Karpas-422 (cell line): ENCODE measurements at regions not wholly inside any gene's neighbourhood (a gene's known extent, or its start where the extent isn't known, plus 50 kb on each side); places are given as distances from the start of the nearest gene placed in this dataset.

ENCODE experiments used
- DNase-seq: peaks from one replicate; pipeline ENCODE4 v3.0.0-alpha.2; 2015
- H2AFZ ChIP-seq: fragments of 200-600 bp; sonication (generic); 2 replicates; pipeline ENCODE4 v1.6.1; 2014; ENCODE audit warnings: antibody characterized with exemption, low read length, mixed read lengths
- H3K27ac ChIP-seq: fragments of 200-600 bp; sonication (generic); 2 replicates; pipeline ENCODE4 v1.5.1; 2014; ENCODE audit warnings: mild to moderate bottlenecking, low read length, moderate library complexity
- H3K27me3 ChIP-seq: fragments of 200-600 bp; sonication (generic); 2 replicates; pipeline ENCODE4 v1.6.1; 2014; ENCODE audit warnings: low read length, mixed read lengths
- H3K36me3 ChIP-seq: fragments of 200-600 bp; sonication (generic); 2 replicates; pipeline ENCODE4 v1.6.1; 2014; ENCODE audit warnings: low read length, mixed read lengths; ENCODE audit not compliant: insufficient read depth
- H3K4me1 ChIP-seq: fragments of 200-600 bp; sonication (generic); 2 replicates; pipeline ENCODE4 v1.6.1; 2014; ENCODE audit warnings: mild to moderate bottlenecking, low read length, mixed read lengths
- H3K4me2 ChIP-seq: fragments of 200-600 bp; sonication (generic); 2 replicates; pipeline ENCODE4 v1.6.1; 2014; ENCODE audit warnings: low read length, low read depth, mild to moderate bottlenecking; ENCODE audit not compliant: poor library complexity, severe bottlenecking
- H3K4me3 ChIP-seq: fragments of 200-600 bp; sonication (generic); 2 replicates; pipeline ENCODE4 v1.5.1; 2014; ENCODE audit warnings: mild to moderate bottlenecking, antibody characterized with exemption, low read length, mixed read lengths
- H3K79me2 ChIP-seq: fragments of 200-600 bp; sonication (generic); 2 replicates; pipeline ENCODE4 v1.6.1; 2014; ENCODE audit warnings: mild to moderate bottlenecking, low read length, mixed read lengths
- H3K9ac ChIP-seq: fragments of 200-600 bp; sonication (generic); 2 replicates; pipeline ENCODE4 v1.6.0; 2014; ENCODE audit warnings: low read length
- H3K9me2 ChIP-seq: fragments of 200-600 bp; sonication (generic), shearing (Covaris generic); replicated peaks from 2 replicates; pipeline ENCODE4 v1.6.0; 2014; ENCODE audit warnings: mild to moderate bottlenecking, low read length, moderate library complexity; ENCODE audit not compliant: insufficient read depth
- H3K9me3 ChIP-seq: fragments of 300-700, 200-600 bp; sonication (generic); 2 replicates; pipeline ENCODE4 v1.6.1; 2014; ENCODE audit warnings: low read length, mixed read lengths
- H4K20me1 ChIP-seq: fragments of 200-600 bp; sonication (generic); 2 replicates; pipeline ENCODE4 v1.6.1; 2014; ENCODE audit warnings: mild to moderate bottlenecking, antibody characterized with exemption, low read length, low read depth; ENCODE audit not compliant: insufficient read depth

- Histone ChIP-seq H4K20me1 (no peaks in the 10 kb centered on the region), H3K4me1 (no peaks in the 10 kb centered on the region), H3K9ac (no peak overlapping the region), H3K27ac (no peak overlapping the region), H2AFZ (no peak overlapping the region), H3K4me2 (no peak overlapping the region), H3K9me2 (no peaks in the 10 kb centered on the region), H3K79me2 (no peaks in the 10 kb centered on the region), H3K9me3 (no peaks in the 10 kb centered on the region), H3K27me3 (no peaks in the 10 kb centered on the region), H3K4me3 (no peak overlapping the region), H3K36me3 (no peaks in the 10 kb centered on the region)
- no peak for DNase-seq
These were observed 169.0 kb upstream of the GRIA1 start for GRCh38 chr5:153321478-153321877.

GRCh38 chr5:153340139-153340538 lies 150.3 kb upstream of the GRIA1 start:
- H3K9ac ChIP-seq = no peak overlapping the region
- no peak for DNase-seq
- H3K4me2 ChIP-seq = no peak overlapping the region
- H3K4me3 ChIP-seq = no peak overlapping the region
- no peaks in the 10 kb centered on the region for H3K9me3 ChIP-seq
- H3K79me2 ChIP-seq = no peaks in the 10 kb centered on the region
- H3K9me2 ChIP-seq = no peaks in the 10 kb centered on the region
- H3K27ac ChIP-seq = no peak overlapping the region
- H3K27me3 ChIP-seq = no peaks in the 10 kb centered on the region
- H4K20me1 ChIP-seq = no peaks in the 10 kb centered on the region
- H3K4me1 ChIP-seq = no peaks in the 10 kb centered on the region
- H2AFZ ChIP-seq = no peak overlapping the region
- no peaks in the 10 kb centered on the region for H3K36me3 ChIP-seq

GRCh38 chr5:153340738-153341137 lies 149.7 kb upstream of the GRIA1 start:
- Histone ChIP-seq H3K9ac (no peak overlapping the region), H3K27me3 (no peaks in the 10 kb centered on the region), H3K4me2 (no peak overlapping the region), H3K79me2 (no peaks in the 10 kb centered on the region), H3K4me1 (no peaks in the 10 kb centered on the region), H2AFZ (no peak overlapping the region), H3K27ac (no peak overlapping the region), H4K20me1 (no peaks in the 10 kb centered on the region), H3K9me3 (no peaks in the 10 kb centered on the region), H3K4me3 (no peak overlapping the region), H3K9me2 (no peaks in the 10 kb centered on the region), H3K36me3 (no peaks in the 10 kb centered on the region)
- no peak for DNase-seq

DNA sequence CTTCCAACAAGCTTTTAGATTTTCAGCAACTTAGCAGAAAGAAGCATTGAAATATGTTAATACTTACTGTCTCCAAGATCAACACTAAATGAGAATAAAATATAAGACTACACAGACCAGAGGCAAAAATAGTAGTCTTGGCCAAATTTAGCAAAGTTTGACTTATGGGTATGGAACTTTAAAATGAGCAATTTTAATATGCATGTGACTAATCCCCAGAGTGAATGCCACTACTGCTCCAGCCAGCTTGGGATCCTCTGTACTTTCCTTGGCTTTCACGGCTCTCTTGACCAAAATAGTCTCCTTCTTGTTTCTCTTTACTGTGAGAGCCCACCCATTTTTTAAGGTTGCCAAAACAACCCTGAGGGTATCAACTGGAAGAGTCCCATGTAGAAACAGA lies 148.0 kb upstream of the GRIA1 start:
- no peak overlapping the region for H2AFZ ChIP-seq
- H3K4me1 ChIP-seq = no peaks in the 10 kb centered on the region
- no peak overlapping the region for H3K27ac ChIP-seq
- no peak for DNase-seq
- no peaks in the 10 kb centered on the region for H3K79me2 ChIP-seq
- H4K20me1 ChIP-seq = no peaks in the 10 kb centered on the region
- no peaks in the 10 kb centered on the region for H3K36me3 ChIP-seq
- no peaks in the 10 kb centered on the region for H3K27me3 ChIP-seq
- H3K4me3 ChIP-seq = no peak overlapping the region
- H3K4me2 ChIP-seq = no peak overlapping the region
- no peaks in the 10 kb centered on the region for H3K9me3 ChIP-seq
- no peaks in the 10 kb centered on the region for H3K9me2 ChIP-seq
- no peak overlapping the region for H3K9ac ChIP-seq

GRCh38 chr5:153347611-153348010 lies 142.9 kb upstream of the GRIA1 start:
- Histone ChIP-seq H3K27me3 (no peaks in the 10 kb centered on the region), H3K9me2 (no peaks in the 10 kb centered on the region), H3K9me3 (no peaks in the 10 kb centered on the region), H4K20me1 (no peaks in the 10 kb centered on the region), H3K27ac (no peak overlapping the region), H3K4me2 (no peak overlapping the region), H3K4me1 (no peaks in the 10 kb centered on the region), H3K36me3 (no peaks in the 10 kb centered on the region), H3K4me3 (no peak overlapping the region), H3K9ac (no peak overlapping the region), H2AFZ (no peak overlapping the region), H3K79me2 (no peaks in the 10 kb centered on the region)
- no peak for DNase-seq

DNA sequence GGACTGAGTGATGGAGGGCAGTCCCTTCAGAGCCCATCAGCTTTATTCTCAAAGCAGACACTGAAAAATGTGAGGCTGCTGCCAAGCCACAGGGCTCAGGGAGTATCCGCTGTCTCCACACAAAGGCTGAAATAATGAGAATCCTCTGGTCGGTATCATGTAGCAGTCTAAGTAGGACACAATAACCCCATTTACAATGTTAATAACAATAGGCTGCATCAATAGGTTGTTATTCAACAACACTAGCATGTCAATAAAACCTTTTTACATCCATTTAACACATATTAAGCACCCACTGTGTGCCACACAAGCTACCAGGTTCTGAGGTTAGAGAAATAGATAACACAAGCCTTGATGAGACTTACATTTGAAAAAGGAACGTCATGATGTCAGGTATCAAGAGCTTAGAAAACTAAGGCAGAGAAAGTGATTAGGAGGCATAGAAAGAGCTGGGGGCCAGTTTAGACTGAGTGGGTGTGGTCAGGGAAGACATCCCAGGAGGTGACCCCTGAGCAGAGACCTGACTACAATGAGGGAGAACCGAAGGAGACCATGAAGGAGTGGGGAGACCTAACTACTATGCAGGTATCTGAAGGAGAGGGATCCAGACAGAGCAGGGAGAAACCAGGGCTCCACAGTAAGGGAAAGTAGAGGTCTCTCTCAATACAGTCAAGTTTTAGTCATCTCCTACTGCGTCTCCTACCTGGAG lies 140.1 kb upstream of the GRIA1 start:
- no peak overlapping the region for H3K27ac ChIP-seq
- H3K4me1 ChIP-seq = no peaks in the 10 kb centered on the region
- no peak overlapping the region for H3K9ac ChIP-seq
- no peaks in the 10 kb centered on the region for H3K9me3 ChIP-seq
- H3K4me2 ChIP-seq = no peak overlapping the region
- H3K36me3 ChIP-seq = no peaks in the 10 kb centered on the region
- H2AFZ ChIP-seq = no peak overlapping the region
- DNase-seq = no peak
- H3K4me3 ChIP-seq = no peak overlapping the region
- H4K20me1 ChIP-seq = no peaks in the 10 kb centered on the region
- H3K27me3 ChIP-seq = no peaks in the 10 kb centered on the region
- H3K9me2 ChIP-seq = no peaks in the 10 kb centered on the region
- no peaks in the 10 kb centered on the region for H3K79me2 ChIP-seq

DNA sequence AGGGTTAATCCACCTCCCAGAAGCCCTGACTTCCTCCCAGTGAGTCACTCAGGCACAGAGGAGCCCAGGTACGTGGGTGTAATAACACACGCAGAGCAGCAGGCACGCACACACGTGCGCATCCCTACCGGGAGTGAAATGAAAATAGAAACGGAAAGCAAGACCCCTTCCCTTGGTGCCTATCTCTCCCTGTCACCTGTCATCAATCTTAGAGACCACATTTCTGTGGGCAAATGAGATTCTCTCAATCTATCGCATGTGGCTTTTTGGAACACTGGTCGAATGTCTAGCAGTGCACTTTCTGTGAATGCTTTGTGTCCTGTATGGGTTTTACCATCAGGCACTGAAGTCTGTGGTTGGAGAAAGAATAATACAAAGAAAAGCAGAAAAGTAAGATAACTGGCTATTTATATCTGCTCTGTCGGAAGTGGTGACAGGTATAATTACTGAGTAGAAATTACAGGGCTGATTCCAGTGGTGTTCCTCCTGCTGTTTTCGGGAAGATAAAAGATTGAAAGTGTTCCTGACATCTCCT lies 137.7 kb upstream of the GRIA1 start:
- no peak overlapping the region for H3K4me3 ChIP-seq

DNA sequence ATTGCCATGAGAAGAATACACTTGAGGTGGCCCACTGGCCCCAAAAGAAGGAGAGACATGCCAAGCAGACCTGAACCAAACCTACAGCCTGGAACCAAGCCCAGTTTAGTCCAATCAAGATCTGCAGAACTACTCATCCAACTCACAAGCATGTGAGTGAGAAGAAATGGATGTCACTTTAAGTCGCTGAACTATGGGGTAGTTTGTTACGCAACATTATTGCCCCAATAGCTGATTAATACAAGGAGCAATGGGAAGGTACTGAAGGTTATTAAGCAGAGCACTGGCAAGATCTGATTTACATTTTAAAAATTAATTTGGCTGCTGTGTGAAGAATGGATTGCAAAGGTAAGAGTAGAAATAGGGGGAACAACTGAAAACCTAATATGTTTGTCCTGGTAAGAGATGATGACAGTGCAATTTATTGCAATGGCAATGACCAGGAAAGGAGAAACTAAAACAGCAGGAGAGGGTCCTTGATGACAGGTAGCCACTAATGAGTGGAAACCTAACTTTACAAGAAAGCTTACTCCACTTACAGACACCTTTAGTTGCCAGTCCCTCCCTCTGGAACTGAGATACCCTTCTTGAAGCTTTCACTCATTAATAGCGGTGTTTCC lies 132.9 kb upstream of the GRIA1 start:
- no peak overlapping the region for H3K4me2 ChIP-seq

More for the DNA sequence above, 137.7 kb upstream of the GRIA1 start:
- H3K27ac ChIP-seq = no peak overlapping the region
- H3K9me3 ChIP-seq = no peaks in the 10 kb centered on the region
- no peaks in the 10 kb centered on the region for H3K9me2 ChIP-seq
- H3K79me2 ChIP-seq = no peaks in the 10 kb centered on the region
- H4K20me1 ChIP-seq = no peaks in the 10 kb centered on the region
- H3K36me3 ChIP-seq = no peaks in the 10 kb centered on the region
- no peak overlapping the region for H3K4me2 ChIP-seq
- H2AFZ ChIP-seq = no peak overlapping the region
- H3K9ac ChIP-seq = no peak overlapping the region
- no peaks in the 10 kb centered on the region for H3K4me1 ChIP-seq
- no peak for DNase-seq
- H3K27me3 ChIP-seq = no peaks in the 10 kb centered on the region

More for the DNA sequence above, 132.9 kb upstream of the GRIA1 start:
- Histone ChIP-seq H3K27ac (no peak overlapping the region), H3K9me3 (no peaks in the 10 kb centered on the region), H3K36me3 (no peaks in the 10 kb centered on the region), H2AFZ (no peak overlapping the region), H4K20me1 (no peaks in the 10 kb centered on the region), H3K4me1 (no peaks in the 10 kb centered on the region), H3K4me3 (no peak overlapping the region), H3K79me2 (no peaks in the 10 kb centered on the region), H3K27me3 (no peaks in the 10 kb centered on the region), H3K9me2 (no peaks in the 10 kb centered on the region), H3K9ac (no peak overlapping the region)
- no peak for DNase-seq
